ENCODE measurements at regions not wholly inside any gene's neighbourhood (a gene's known extent, or its start where the extent isn't known, plus 50 kb on each side); places are given as distances from the start of the nearest gene placed in this dataset.

- Mint-ChIP-seq H3K9me3 (no peaks in the 10 kb centered on the region), H3K27ac (no peak overlapping the region), H3K4me3 (no peak overlapping the region), H3K4me1 (peaks cover 2% of the 10 kb centered on the region), H3K27me3 (ENCODE audit: insufficient read depth, low read depth) (no peaks in the 10 kb centered on the region), H3K36me3 (no peaks in the 10 kb centered on the region)
- Histone ChIP-seq H3K27ac (no peak overlapping the region), H3K9me3 (ENCODE audit: low read depth) (no peaks in the 10 kb centered on the region), H3F3A (ENCODE audit: low read depth) (no peaks in the 10 kb centered on the region), H3K36me3 (no peaks in the 10 kb centered on the region), H2AFZ (replicated peaks) (no peak overlapping the region), H3K79me2 (ENCODE audit: low read depth) (no peaks in the 10 kb centered on the region), H3K27me3 (no peaks in the 10 kb centered on the region), H3K4me3 (no peak overlapping the region), H3K9ac (no peak overlapping the region), H3K4me1 (no peaks in the 10 kb centered on the region), H3K4me2 (no peak overlapping the region), H4K20me1 (ENCODE audit: low read depth) (no peaks in the 10 kb centered on the region)
- DNase-seq (ENCODE audit: low spot score): peak; percentile 69
- TF ChIP-seq EZH2 (IDR thresholded peaks at IDR 0.05) (no peak), EZH2phosphoT487 (IDR thresholded peaks at IDR 0.05) (no peak)
- TF ChIP-seq, protein P1, sequence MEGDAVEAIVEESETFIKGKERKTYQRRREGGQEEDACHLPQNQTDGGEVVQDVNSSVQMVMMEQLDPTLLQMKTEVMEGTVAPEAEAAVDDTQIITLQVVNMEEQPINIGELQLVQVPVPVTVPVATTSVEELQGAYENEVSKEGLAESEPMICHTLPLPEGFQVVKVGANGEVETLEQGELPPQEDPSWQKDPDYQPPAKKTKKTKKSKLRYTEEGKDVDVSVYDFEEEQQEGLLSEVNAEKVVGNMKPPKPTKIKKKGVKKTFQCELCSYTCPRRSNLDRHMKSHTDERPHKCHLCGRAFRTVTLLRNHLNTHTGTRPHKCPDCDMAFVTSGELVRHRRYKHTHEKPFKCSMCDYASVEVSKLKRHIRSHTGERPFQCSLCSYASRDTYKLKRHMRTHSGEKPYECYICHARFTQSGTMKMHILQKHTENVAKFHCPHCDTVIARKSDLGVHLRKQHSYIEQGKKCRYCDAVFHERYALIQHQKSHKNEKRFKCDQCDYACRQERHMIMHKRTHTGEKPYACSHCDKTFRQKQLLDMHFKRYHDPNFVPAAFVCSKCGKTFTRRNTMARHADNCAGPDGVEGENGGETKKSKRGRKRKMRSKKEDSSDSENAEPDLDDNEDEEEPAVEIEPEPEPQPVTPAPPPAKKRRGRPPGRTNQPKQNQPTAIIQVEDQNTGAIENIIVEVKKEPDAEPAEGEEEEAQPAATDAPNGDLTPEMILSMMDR (IDR thresholded peaks at IDR 0.05): peak; percentile 72
Observed at GRCh38 chr3:104596551-104596950, 770.2 kb upstream of the ALCAM start.

DNA sequence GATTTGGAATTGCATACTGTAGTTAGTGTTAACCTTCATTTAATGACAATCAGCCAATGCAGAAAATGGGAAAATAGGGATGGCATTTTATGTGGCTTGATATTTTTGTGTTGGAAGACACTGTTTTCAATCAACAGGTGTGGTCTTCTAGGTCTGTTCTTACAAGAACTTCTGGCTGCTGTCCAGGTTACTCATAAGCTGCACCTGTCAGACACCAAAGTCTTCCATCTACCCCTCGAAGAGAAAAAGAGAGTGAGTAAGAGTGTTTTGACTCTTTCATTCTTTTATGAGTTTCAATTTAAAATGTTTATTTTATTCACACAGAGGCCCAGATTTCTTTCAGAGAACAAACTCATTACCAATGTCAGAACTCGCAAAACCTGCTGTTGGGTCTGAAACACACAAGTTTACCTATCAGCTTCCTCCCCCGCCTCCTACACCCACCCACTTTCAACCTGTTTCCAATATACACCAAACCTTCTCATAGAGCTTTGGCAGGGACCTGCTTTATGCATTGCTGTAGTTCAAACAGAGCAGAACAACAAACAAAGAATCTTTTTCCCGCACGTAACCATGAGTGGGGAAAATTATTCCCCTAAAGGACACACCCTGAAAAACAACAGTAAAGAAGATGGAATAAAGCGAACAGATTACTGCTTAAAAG, 767.7 kb upstream of the ALCAM start:
- no peak overlapping the region for H3K27ac ChIP-seq
- no peaks in the 10 kb centered on the region for H3K9me3 ChIP-seq (ENCODE audit: low read depth)
- H3K4me1 ChIP-seq: no peaks in the 10 kb centered on the region
- no peak for DNase-seq (ENCODE audit: low spot score)
- H3K4me2 ChIP-seq: no peak overlapping the region
- Mint-ChIP-seq H3K4me3 (no peak overlapping the region), H3K9me3 (no peaks in the 10 kb centered on the region), H3K36me3 (no peaks in the 10 kb centered on the region), H3K27ac (no peak overlapping the region), H3K4me1 (peaks cover 2% of the 10 kb centered on the region), H3K27me3 (ENCODE audit: insufficient read depth, low read depth) (no peaks in the 10 kb centered on the region)
- H3K4me3 ChIP-seq: no peak overlapping the region
- no peak overlapping the region for H2AFZ ChIP-seq (replicated peaks)
- H3K79me2 ChIP-seq (ENCODE audit: low read depth): no peaks in the 10 kb centered on the region
- H3K36me3 ChIP-seq: no peaks in the 10 kb centered on the region
- no peaks in the 10 kb centered on the region for H3F3A ChIP-seq (ENCODE audit: low read depth)
- no peaks in the 10 kb centered on the region for H3K27me3 ChIP-seq
- TF ChIP-seq EZH2phosphoT487 (IDR thresholded peaks at IDR 0.05) (no peak), EZH2 (IDR thresholded peaks at IDR 0.05) (no peak)
- TF ChIP-seq, protein P1 (IDR thresholded peaks at IDR 0.05): no peak
- no peaks in the 10 kb centered on the region for H4K20me1 ChIP-seq (ENCODE audit: low read depth)
- no peak overlapping the region for H3K9ac ChIP-seq

- no peak for DNase-seq (ENCODE audit: low spot score)
- H3K27ac ChIP-seq: no peak overlapping the region
- no peaks in the 10 kb centered on the region for H4K20me1 ChIP-seq (ENCODE audit: low read depth)
- Mint-ChIP-seq H3K36me3 (no peaks in the 10 kb centered on the region), H3K27ac (no peak overlapping the region), H3K27me3 (ENCODE audit: insufficient read depth, low read depth) (peaks cover 3% of the 10 kb centered on the region), H3K4me1 (peaks cover 9% of the 10 kb centered on the region), H3K9me3 (peaks cover 4% of the 10 kb centered on the region), H3K4me3 (no peak overlapping the region)
- H3K36me3 ChIP-seq: no peaks in the 10 kb centered on the region
- H3K79me2 ChIP-seq (ENCODE audit: low read depth): no peaks in the 10 kb centered on the region
- no peak overlapping the region for H3K4me3 ChIP-seq
- H3K27me3 ChIP-seq: no peaks in the 10 kb centered on the region
- H3K4me1 ChIP-seq: peaks cover 10% of the 10 kb centered on the region
- H3K9me3 ChIP-seq (ENCODE audit: low read depth): no peaks in the 10 kb centered on the region
- no peak for TF ChIP-seq EZH2phosphoT487 (IDR thresholded peaks at IDR 0.05)
- no peak for TF ChIP-seq EZH2 (IDR thresholded peaks at IDR 0.05)
- TF ChIP-seq, protein P1 (IDR thresholded peaks at IDR 0.05): peak; percentile 36
- no peak overlapping the region for H3K9ac ChIP-seq
- no peak overlapping the region for H2AFZ ChIP-seq (replicated peaks)
- no peak overlapping the region for H3K4me2 ChIP-seq
- H3F3A ChIP-seq (ENCODE audit: low read depth): no peaks in the 10 kb centered on the region
Observed at GRCh38 chr3:104604326-104605010, 762.2 kb upstream of the ALCAM start.

Measured in neural progenitor cell (in vitro differentiated cells).